ENCODE measurements at regions not wholly inside any gene's neighbourhood (a gene's known extent, or its start where the extent isn't known, plus 50 kb on each side); places are given as distances from the start of the nearest gene placed in this dataset.

GRCh38 chr6:71486461-71486860 lies 197.8 kb downstream of the OGFRL1 start:
- no peak for DNase-seq

GRCh38 chr6:71488186-71488585 lies 199.6 kb downstream of the OGFRL1 start:
- DNase-seq = no peak

- no peak for DNase-seq
Measured at GRCh38 chr6:71489736-71490135, 201.1 kb downstream of the OGFRL1 start.

- no peak for DNase-seq
Measured at GRCh38 chr6:71490876-71491275, 202.3 kb downstream of the OGFRL1 start.

- DNase-seq = no peak
Measured at GRCh38 chr6:71491844-71492243, 203.2 kb downstream of the OGFRL1 start.

GRCh38 chr6:71492668-71493067 lies 204.1 kb downstream of the OGFRL1 start:
- DNase-seq = no peak

GRCh38 chr6:71496018-71496721 lies 207.6 kb downstream of the OGFRL1 start:
- DNase-seq = no peak

- DNase-seq = no peak
Measured at GRCh38 chr6:71496722-71497033, 208.1 kb downstream of the OGFRL1 start.

GRCh38 chr6:71498638-71499037 lies 210.0 kb downstream of the OGFRL1 start:
- DNase-seq = no peak

- no peak for DNase-seq
Measured at GRCh38 chr6:71499667-71500066, 211.1 kb downstream of the OGFRL1 start.

GRCh38 chr6:71502168-71502567 lies 213.6 kb downstream of the OGFRL1 start:
- no peak for DNase-seq

GRCh38 chr6:71502956-71503355 lies 214.3 kb downstream of the OGFRL1 start:
- DNase-seq = no peak

- DNase-seq = no peak
Measured at GRCh38 chr6:71507183-71507582, 218.6 kb downstream of the OGFRL1 start.

GRCh38 chr6:71509191-71510005 lies 220.8 kb downstream of the OGFRL1 start:
- peak; percentile 28 for DNase-seq

- peak; percentile 30 for DNase-seq
Measured at GRCh38 chr6:71510057-71510713, 221.6 kb downstream of the OGFRL1 start.

GRCh38 chr6:71510856-71511255 lies 222.2 kb downstream of the OGFRL1 start:
- no peak for DNase-seq

GRCh38 chr6:71512256-71512655 lies 223.6 kb downstream of the OGFRL1 start:
- no peak for DNase-seq

- DNase-seq = no peak
Measured at GRCh38 chr6:71513036-71513435, 224.4 kb downstream of the OGFRL1 start.

- DNase-seq = no peak
Measured at GRCh38 chr6:71523548-71523947, 234.9 kb downstream of the OGFRL1 start.

GRCh38 chr6:71524201-71524600 lies 235.6 kb downstream of the OGFRL1 start:
- DNase-seq = no peak

- no peak for DNase-seq
Measured at GRCh38 chr6:71527886-71528285, 239.3 kb downstream of the OGFRL1 start.

GRCh38 chr6:71529026-71529425 lies 240.4 kb downstream of the OGFRL1 start:
- no peak for DNase-seq

GRCh38 chr6:71529769-71530168 lies 241.2 kb downstream of the OGFRL1 start:
- no peak for DNase-seq

- no peak for DNase-seq
Measured at GRCh38 chr6:71531006-71531405, 242.4 kb downstream of the OGFRL1 start.
